Panc1 (cell line): ENCODE measurements at regions not wholly inside any gene's neighbourhood (a gene's known extent, or its start where the extent isn't known, plus 50 kb on each side); places are given as distances from the start of the nearest gene placed in this dataset.

Experiments used
- CTCF ChIP-seq: fragments of 450-650 bp; IDR thresholded peaks from 2 replicates; pipeline ENCODE4 v1.5.1; 2017; ENCODE audit warnings: mild to moderate bottlenecking
- POLR2AphosphoS5 ChIP-seq: IDR thresholded peaks from 2 replicates; pipeline ENCODE4 v1.6.1; 2012; ENCODE audit warnings: mild to moderate bottlenecking, low read depth, low read length, moderate library complexity
- TCF7L2 ChIP-seq: IDR thresholded peaks from 2 replicates; pipeline ENCODE4 v1.6.1; 2011; ENCODE audit warnings: mild to moderate bottlenecking, low read depth, low read length, inconsistent platforms

GRCh38 chr5:165184183-165184582, 1678.8 kb downstream of the MAT2B start:
- TF ChIP-seq CTCF (no peak), TCF7L2 (no peak), POLR2AphosphoS5 (no peak)
